ENCODE measurements at regions not wholly inside any gene's neighbourhood (a gene's known extent, or its start where the extent isn't known, plus 50 kb on each side); places are given as distances from the start of the nearest gene placed in this dataset.

DNA sequence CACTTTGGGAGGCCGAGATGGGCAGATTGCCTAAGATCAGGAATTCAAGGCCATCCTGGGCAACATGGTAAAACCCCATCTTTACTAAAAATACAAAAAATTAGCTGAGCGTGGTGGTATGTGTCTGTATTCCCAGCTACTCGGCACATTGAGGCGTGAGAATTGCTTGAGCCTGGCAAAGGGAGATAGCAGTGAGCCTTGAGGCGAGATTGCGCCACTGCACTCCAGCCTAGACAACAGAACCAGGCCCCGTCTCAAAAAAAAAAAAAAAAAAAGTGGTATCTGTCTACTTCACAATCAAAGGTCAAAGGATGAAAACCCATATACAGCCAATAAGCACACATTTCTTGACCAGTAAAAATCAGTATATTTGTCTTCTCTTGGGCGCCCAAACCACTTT lies 728.5 kb upstream of the ADAMTS16 start:
- DNase-seq (ENCODE audit: low read depth in 1 of 2, low spot score in 1 of 2), result no peak
- no peak for TF ChIP-seq JUND (IDR thresholded peaks at IDR 0.05; ENCODE audit: low read depth)
- in situ Hi-C loops (cut with HindIII; ENCODE audit: low pct_unique_long_range_greater_than_20kb, low sequenced_read_pairs), result no loop called here

GRCh38 chr5:4413996-4414395 lies 726.1 kb upstream of the ADAMTS16 start:
- DNase-seq (ENCODE audit: low read depth in 1 of 2, low spot score in 1 of 2), result no peak
- no peak for TF ChIP-seq JUND (IDR thresholded peaks at IDR 0.05; ENCODE audit: low read depth)
- in situ Hi-C loops (cut with HindIII; ENCODE audit: low pct_unique_long_range_greater_than_20kb, low sequenced_read_pairs), result no loop called here

- DNase-seq (ENCODE audit: low read depth in 1 of 2, low spot score in 1 of 2), result no peak
- no peak for TF ChIP-seq JUND (IDR thresholded peaks at IDR 0.05; ENCODE audit: low read depth)
- in situ Hi-C loops (cut with HindIII; ENCODE audit: low pct_unique_long_range_greater_than_20kb, low sequenced_read_pairs), result no loop called here
Observed at GRCh38 chr5:4418084-4418483, 722.0 kb upstream of the ADAMTS16 start.

- DNase-seq (ENCODE audit: low read depth in 1 of 2, low spot score in 1 of 2), result no peak
- in situ Hi-C loops (cut with HindIII; ENCODE audit: low pct_unique_long_range_greater_than_20kb, low sequenced_read_pairs), result no loop called here
- no peak for TF ChIP-seq JUND (IDR thresholded peaks at IDR 0.05; ENCODE audit: low read depth)
Observed at GRCh38 chr5:4419281-4419680, 720.8 kb upstream of the ADAMTS16 start.

- no peak for DNase-seq (ENCODE audit: low read depth in 1 of 2, low spot score in 1 of 2)
- in situ Hi-C loops (cut with HindIII; ENCODE audit: low pct_unique_long_range_greater_than_20kb, low sequenced_read_pairs), result no loop called here
- TF ChIP-seq JUND (IDR thresholded peaks at IDR 0.05; ENCODE audit: low read depth), result no peak
Observed at GRCh38 chr5:4420177-4420576, 720.0 kb upstream of the ADAMTS16 start.

GRCh38 chr5:4420681-4421080 lies 719.4 kb upstream of the ADAMTS16 start:
- no peak for DNase-seq (ENCODE audit: low read depth in 1 of 2, low spot score in 1 of 2)
- TF ChIP-seq JUND (IDR thresholded peaks at IDR 0.05; ENCODE audit: low read depth), result no peak
- in situ Hi-C loops (cut with HindIII; ENCODE audit: low pct_unique_long_range_greater_than_20kb, low sequenced_read_pairs), result no loop called here

DNA sequence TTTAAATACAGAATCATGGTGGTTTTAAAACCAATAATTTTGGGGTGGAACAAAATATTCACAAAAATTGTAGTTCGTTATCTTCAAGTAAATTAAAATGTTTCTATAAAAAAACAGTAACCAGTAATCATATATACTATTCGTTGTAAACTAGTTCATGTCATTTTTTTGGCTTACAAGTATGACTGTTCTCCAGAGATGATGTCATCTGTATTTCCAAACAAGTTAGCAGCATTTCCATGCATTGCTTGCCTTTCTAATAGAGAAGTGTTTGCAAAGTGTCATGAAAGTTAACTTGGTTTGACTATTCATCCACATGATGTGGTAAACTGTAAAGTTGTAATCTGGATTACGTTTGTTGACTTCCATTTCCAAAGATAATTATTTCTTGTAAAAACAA lies 717.9 kb upstream of the ADAMTS16 start:
- TF ChIP-seq JUND (IDR thresholded peaks at IDR 0.05; ENCODE audit: low read depth), result no peak
- in situ Hi-C loops (cut with HindIII; ENCODE audit: low pct_unique_long_range_greater_than_20kb, low sequenced_read_pairs), result no loop called here
- DNase-seq (ENCODE audit: low read depth in 1 of 2, low spot score in 1 of 2), result no peak

GRCh38 chr5:4424895-4425294 lies 715.2 kb upstream of the ADAMTS16 start:
- TF ChIP-seq JUND (IDR thresholded peaks at IDR 0.05; ENCODE audit: low read depth), result no peak
- in situ Hi-C loops (cut with HindIII; ENCODE audit: low pct_unique_long_range_greater_than_20kb, low sequenced_read_pairs), result no loop called here
- DNase-seq (ENCODE audit: low read depth in 1 of 2, low spot score in 1 of 2), result no peak

- in situ Hi-C loops (cut with HindIII; ENCODE audit: low pct_unique_long_range_greater_than_20kb, low sequenced_read_pairs), result no loop called here
- no peak for DNase-seq (ENCODE audit: low read depth in 1 of 2, low spot score in 1 of 2)
- TF ChIP-seq JUND (IDR thresholded peaks at IDR 0.05; ENCODE audit: low read depth), result no peak
Observed at GRCh38 chr5:4440536-4440935, 699.6 kb upstream of the ADAMTS16 start.

- in situ Hi-C loops (cut with HindIII; ENCODE audit: low pct_unique_long_range_greater_than_20kb, low sequenced_read_pairs), result no loop called here
- no peak for TF ChIP-seq JUND (IDR thresholded peaks at IDR 0.05; ENCODE audit: low read depth)
Observed at GRCh38 chr5:4442221-4442620, 697.9 kb upstream of the ADAMTS16 start.

GRCh38 chr5:4447657-4448056 lies 692.5 kb upstream of the ADAMTS16 start:
- TF ChIP-seq JUND (IDR thresholded peaks at IDR 0.05; ENCODE audit: low read depth), result no peak
- no peak for DNase-seq (ENCODE audit: low read depth in 1 of 2, low spot score in 1 of 2)
- in situ Hi-C loops (cut with HindIII; ENCODE audit: low pct_unique_long_range_greater_than_20kb, low sequenced_read_pairs), result no loop called here

More at GRCh38 chr5:4442221-4442620, 697.9 kb upstream of the ADAMTS16 start:
- no peak for DNase-seq (ENCODE audit: low read depth in 1 of 2, low spot score in 1 of 2)

DNA sequence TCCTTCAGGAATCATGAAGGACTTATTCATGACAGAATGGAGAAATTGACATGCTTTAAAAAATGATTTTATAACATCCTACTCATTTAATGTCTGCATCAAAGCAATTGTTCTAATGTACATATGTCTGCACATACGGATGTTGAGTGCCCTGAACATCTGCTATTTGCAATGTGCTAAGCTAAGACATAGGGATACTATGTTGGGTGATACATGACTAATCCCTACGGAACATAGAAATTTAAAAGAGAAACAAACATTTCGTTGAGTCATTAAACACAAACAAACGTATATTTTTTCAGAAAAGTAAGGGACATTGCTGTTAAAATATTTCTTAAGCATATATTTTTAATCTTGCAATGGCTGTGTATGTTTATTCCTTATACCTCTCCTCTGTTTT lies 686.5 kb upstream of the ADAMTS16 start:
- in situ Hi-C loops (cut with HindIII; ENCODE audit: low pct_unique_long_range_greater_than_20kb, low sequenced_read_pairs), result no loop called here
- DNase-seq (ENCODE audit: low read depth in 1 of 2, low spot score in 1 of 2), result no peak
- no peak for TF ChIP-seq JUND (IDR thresholded peaks at IDR 0.05; ENCODE audit: low read depth)

- no peak for DNase-seq (ENCODE audit: low read depth in 1 of 2, low spot score in 1 of 2)
- TF ChIP-seq JUND (IDR thresholded peaks at IDR 0.05; ENCODE audit: low read depth), result no peak
- in situ Hi-C loops (cut with HindIII; ENCODE audit: low pct_unique_long_range_greater_than_20kb, low sequenced_read_pairs), result no loop called here
Observed at GRCh38 chr5:4479426-4479825, 660.7 kb upstream of the ADAMTS16 start.

DNA sequence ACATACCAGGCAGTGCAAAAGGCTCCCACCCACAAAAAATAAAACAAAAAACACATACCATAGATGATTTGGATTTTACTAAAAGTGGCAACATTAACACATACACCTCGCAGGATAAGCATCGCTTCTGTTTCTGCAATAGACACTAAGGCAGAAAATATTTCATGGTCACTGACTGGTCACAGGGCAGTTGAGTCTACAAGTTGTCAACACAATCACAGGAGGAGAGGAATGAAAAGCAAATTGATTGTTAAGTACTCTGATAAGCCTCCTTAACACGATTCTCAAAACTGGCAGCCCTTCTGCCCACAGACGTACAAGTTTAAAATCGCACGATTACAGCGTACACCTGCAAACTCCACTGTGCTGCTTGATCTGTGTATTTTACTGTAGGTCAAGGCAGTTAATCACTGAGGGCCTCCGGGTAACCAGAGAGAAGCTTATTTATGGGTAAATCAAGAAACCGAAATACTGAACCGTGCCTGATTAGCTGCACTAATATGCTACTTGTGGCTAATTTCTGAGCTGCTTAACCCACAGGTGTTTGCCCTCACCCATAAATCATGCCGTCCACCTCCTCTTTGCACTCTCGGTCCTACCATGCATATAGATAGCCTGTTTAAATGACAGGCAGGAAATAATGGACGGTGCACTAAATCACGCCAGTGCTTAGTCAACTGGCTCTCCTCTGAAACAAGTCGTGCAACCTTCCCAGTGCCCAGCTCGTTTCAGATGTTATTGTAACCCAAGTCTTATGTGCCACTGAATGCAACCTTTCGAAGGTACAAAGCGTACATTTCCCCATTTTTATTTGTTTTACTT lies 659.4 kb upstream of the ADAMTS16 start:
- TF ChIP-seq JUND (IDR thresholded peaks at IDR 0.05; ENCODE audit: low read depth), result no peak
- no peak for DNase-seq (ENCODE audit: low read depth in 1 of 2, low spot score in 1 of 2)
- in situ Hi-C loops (cut with HindIII; ENCODE audit: low pct_unique_long_range_greater_than_20kb, low sequenced_read_pairs), result no loop called here
